ENCODE measurements at regions not wholly inside any gene's neighbourhood (a gene's known extent, or its start where the extent isn't known, plus 50 kb on each side); places are given as distances from the start of the nearest gene placed in this dataset.

GRCh38 chr7:119392-120163 lies 72.8 kb upstream of the FAM20C start:
- H3K36me3 Mint-ChIP-seq (ENCODE audit: low read depth): no peaks in the 10 kb centered on the region
- no peak overlapping the region for H3K27ac Mint-ChIP-seq
- H3K9me3 Mint-ChIP-seq: peaks cover 2% of the 10 kb centered on the region
- no peak for DNase-seq
- no peaks in the 10 kb centered on the region for H3K4me1 Mint-ChIP-seq (ENCODE audit: low read depth)
- H3K4me3 Mint-ChIP-seq: no peak overlapping the region
- intact Hi-C loops (cut with micrococcal nuclease): no loop called here
- CTCF ChIA-PET: interaction anchor here (1.0 kb wide), 1 partner anchor 654 kb away, joined by 3 read pairs; no protein-coding TSS in a partner anchor
- peaks cover 18% of the 10 kb centered on the region for H3K27me3 Mint-ChIP-seq (ENCODE audit: low read depth)

DNA sequence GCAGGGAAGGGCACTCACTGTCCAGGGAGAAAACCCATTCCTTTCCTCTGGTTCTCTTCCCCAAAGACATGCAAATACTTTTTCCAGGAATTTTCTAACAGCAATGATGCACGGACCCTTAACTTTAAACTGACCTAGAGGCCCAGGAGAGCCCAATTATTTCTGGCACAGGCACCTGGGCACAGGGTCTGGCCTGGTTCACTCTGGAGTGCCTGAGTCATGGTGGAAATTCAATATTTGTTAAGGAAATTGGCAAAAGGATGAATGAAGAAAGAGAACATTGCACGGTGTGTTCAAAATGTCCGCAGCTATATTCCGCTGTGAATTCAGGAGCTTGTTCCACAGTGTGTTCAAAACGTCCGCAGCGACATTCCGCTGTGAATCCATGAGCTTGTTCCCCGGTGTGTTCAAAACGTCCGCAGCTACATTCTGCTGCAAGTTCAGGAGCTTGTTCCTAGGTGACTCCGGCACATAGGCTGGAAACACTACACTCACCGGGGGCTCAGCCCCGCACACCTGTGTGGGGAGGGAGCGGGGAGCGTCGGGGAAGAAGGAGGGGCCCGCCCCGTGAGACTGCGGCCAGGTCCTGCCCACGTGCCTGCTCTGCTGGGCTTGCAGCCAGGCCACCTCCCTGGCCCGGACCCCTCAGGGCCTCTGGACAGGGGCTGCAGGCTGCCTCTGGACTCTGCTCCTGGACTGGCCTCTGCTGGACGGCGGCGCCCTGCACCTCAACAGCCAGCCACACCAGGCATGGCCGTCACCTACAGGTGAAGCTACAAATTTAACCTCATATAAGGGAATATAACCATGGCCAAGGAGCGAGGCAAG lies 72.0 kb upstream of the FAM20C start:
- no peak overlapping the region for H3K4me3 Mint-ChIP-seq

DNA sequence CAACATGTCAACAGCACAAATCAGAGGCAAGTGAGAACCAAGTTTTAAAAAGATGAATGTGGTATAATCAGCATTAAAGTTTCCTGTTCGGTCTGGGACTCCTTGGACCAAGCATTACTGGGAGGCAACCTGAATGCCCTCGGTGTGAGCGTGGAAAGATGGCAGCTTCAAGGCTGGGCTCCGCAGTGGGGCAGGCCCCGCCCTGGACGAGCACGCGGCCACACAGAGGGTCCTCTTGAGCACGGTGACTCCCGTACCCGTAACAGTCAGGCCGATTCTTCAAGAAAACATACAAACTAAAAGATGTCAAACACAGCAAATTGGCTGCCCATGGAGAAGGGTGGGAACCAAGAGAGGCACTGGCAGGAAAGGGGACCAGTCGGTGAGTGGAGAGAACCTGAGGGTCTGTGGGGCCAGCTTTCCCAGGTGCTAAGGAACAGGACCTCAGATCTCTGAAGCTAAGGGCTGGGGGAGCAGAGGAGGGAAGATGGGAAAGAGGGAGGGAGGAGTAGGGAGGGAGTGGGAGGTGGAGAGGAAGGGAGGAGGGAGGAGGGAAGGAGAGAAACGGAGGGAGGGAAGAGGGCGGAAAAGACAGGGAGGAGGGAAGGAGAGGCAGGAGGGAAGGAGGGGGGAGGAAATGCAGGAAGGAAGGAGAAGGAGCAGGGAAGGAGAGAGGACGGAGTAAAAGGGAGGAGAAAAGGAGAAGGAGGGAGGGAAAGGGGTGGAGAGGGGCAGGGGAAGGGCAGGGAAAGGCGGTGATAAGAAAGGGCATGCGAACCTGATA lies 71.2 kb upstream of the FAM20C start:
- DNase-seq: no peak
- intact Hi-C loops (cut with micrococcal nuclease): no loop called here
- H3K9me3 Mint-ChIP-seq: no peaks in the 10 kb centered on the region
- no peaks in the 10 kb centered on the region for H3K4me1 Mint-ChIP-seq (ENCODE audit: low read depth)
- H3K4me3 Mint-ChIP-seq: no peak overlapping the region
- CTCF ChIA-PET: interaction anchor here (0.6 kb wide), 1 partner anchor 77 kb away, joined by 3 read pairs; no protein-coding TSS in a partner anchor
- no peaks in the 10 kb centered on the region for H3K36me3 Mint-ChIP-seq (ENCODE audit: low read depth)
- no peak overlapping the region for H3K27ac Mint-ChIP-seq
- peaks cover 12% of the 10 kb centered on the region for H3K27me3 Mint-ChIP-seq (ENCODE audit: low read depth)

More for the DNA sequence above, 72.0 kb upstream of the FAM20C start:
- Mint-ChIP-seq H3K4me1 (ENCODE audit: low read depth) (no peaks in the 10 kb centered on the region), H3K27ac (no peak overlapping the region), H3K27me3 (ENCODE audit: low read depth) (peaks cover 17% of the 10 kb centered on the region), H3K9me3 (no peaks in the 10 kb centered on the region), H3K36me3 (ENCODE audit: low read depth) (no peaks in the 10 kb centered on the region)
- intact Hi-C loops (cut with micrococcal nuclease): no loop called here
- no peak for DNase-seq
- CTCF ChIA-PET: interaction anchor here (0.6 to 1.0 kb wide), 2 partner anchors 76 to 654 kb away, joined by 3 read pairs; no protein-coding TSS in a partner anchor

GRCh38 chr7:123237-123636 lies 69.1 kb upstream of the FAM20C start:
- Mint-ChIP-seq H3K36me3 (ENCODE audit: low read depth) (no peaks in the 10 kb centered on the region), H3K27ac (no peak overlapping the region), H3K9me3 (no peaks in the 10 kb centered on the region), H3K4me3 (no peak overlapping the region), H3K4me1 (ENCODE audit: low read depth) (no peaks in the 10 kb centered on the region), H3K27me3 (ENCODE audit: low read depth) (peaks cover 2% of the 10 kb centered on the region)
- intact Hi-C loops (cut with micrococcal nuclease): no loop called here
- no peak for DNase-seq
- CTCF ChIA-PET: no interaction called here

DNA sequence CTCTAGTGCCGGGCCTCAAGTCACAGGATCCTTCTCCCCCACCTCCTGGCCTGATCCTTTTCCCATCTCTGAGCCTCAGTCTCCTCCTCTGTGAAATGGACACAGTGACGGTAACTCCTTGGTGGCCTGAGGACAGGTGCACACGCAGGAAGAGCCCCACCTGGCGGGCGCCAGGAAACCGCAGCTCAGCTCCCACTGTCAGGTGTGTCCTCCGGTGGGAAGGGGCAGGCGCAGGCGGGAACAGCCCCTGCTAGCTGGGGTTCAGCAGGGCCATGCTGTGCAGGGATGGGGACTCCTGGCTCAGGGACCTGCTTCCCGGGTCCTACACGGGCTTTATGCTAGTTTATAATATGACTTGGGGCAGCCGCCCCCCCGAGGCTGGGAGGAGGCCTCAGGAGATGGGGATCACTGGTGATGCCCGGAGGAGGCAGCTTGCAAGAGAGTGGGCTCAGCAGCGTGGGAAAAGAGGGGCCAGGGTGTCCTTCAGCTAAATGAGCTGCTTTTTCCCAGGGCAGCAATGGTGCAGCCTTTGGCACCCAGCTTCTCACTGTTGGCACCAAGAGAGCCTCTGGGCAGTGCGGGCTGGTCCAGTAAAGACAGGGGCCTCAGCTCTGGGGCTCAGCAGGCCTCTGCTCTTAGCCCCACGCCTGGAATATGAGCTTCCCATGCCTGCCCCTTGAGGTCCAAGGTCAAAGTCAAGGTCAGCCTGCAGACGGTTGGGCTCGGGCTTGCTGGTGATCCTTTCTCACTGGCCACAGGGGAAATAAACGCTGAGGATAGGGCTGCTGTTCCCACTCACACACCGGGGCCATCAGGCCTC lies 68.0 kb upstream of the FAM20C start:
- H3K27ac Mint-ChIP-seq: no peak overlapping the region
- H3K9me3 Mint-ChIP-seq: no peaks in the 10 kb centered on the region
- no peaks in the 10 kb centered on the region for H3K36me3 Mint-ChIP-seq (ENCODE audit: low read depth)
- intact Hi-C loops (cut with micrococcal nuclease): no loop called here
- DNase-seq: no peak
- no peaks in the 10 kb centered on the region for H3K4me1 Mint-ChIP-seq (ENCODE audit: low read depth)
- CTCF ChIA-PET: no interaction called here
- H3K4me3 Mint-ChIP-seq: no peak overlapping the region
- H3K27me3 Mint-ChIP-seq (ENCODE audit: low read depth): no peaks in the 10 kb centered on the region

DNA sequence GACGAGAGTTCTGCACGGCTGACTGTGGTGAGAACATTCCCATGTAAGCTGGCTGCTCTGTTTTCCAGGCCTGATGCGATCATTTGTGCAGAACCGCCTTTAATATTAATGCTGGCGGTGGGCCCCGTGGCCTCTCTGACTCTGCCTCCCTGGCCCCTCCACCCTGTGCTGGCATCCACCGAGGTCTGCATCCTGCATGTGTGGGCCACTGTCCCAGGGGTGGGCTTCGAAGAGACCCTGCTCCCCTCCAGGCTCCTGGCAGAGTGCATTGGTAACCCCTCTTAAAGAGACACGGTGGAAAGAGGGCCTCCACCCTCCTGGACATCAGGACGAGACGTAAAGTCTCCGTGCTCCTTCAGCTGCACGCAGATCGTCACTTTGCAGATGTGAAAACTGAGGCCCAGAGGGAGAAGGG lies 67.3 kb upstream of the FAM20C start:
- CTCF ChIA-PET: no interaction called here
- H3K4me3 Mint-ChIP-seq: no peak overlapping the region

GRCh38 chr7:125661-126060 lies 66.7 kb upstream of the FAM20C start:
- Mint-ChIP-seq H3K27ac (no peak overlapping the region), H3K36me3 (ENCODE audit: low read depth) (no peaks in the 10 kb centered on the region), H3K4me1 (ENCODE audit: low read depth) (no peaks in the 10 kb centered on the region), H3K4me3 (no peak overlapping the region), H3K9me3 (no peaks in the 10 kb centered on the region), H3K27me3 (ENCODE audit: low read depth) (no peaks in the 10 kb centered on the region)
- intact Hi-C loops (cut with micrococcal nuclease): no loop called here
- CTCF ChIA-PET: interaction anchor here (0.6 kb wide), 1 partner anchor 16 kb away, joined by 3 read pairs; no protein-coding TSS in a partner anchor
- no peak for DNase-seq

More for the DNA sequence above, 67.3 kb upstream of the FAM20C start:
- Mint-ChIP-seq H3K9me3 (no peaks in the 10 kb centered on the region), H3K4me1 (ENCODE audit: low read depth) (no peaks in the 10 kb centered on the region), H3K36me3 (ENCODE audit: low read depth) (no peaks in the 10 kb centered on the region), H3K27me3 (ENCODE audit: low read depth) (no peaks in the 10 kb centered on the region), H3K27ac (no peak overlapping the region)
- no peak for DNase-seq
- intact Hi-C loops (cut with micrococcal nuclease): no loop called here

- DNase-seq: no peak
- no peaks in the 10 kb centered on the region for H3K27me3 Mint-ChIP-seq (ENCODE audit: low read depth)
- no peaks in the 10 kb centered on the region for H3K4me1 Mint-ChIP-seq (ENCODE audit: low read depth)
- H3K27ac Mint-ChIP-seq: no peak overlapping the region
- no peak overlapping the region for H3K4me3 Mint-ChIP-seq
- H3K9me3 Mint-ChIP-seq: no peaks in the 10 kb centered on the region
- intact Hi-C loops (cut with micrococcal nuclease): no loop called here
- no peaks in the 10 kb centered on the region for H3K36me3 Mint-ChIP-seq (ENCODE audit: low read depth)
- CTCF ChIA-PET: no interaction called here
These were observed 66.0 kb upstream of the FAM20C start for GRCh38 chr7:126368-126767.

DNA sequence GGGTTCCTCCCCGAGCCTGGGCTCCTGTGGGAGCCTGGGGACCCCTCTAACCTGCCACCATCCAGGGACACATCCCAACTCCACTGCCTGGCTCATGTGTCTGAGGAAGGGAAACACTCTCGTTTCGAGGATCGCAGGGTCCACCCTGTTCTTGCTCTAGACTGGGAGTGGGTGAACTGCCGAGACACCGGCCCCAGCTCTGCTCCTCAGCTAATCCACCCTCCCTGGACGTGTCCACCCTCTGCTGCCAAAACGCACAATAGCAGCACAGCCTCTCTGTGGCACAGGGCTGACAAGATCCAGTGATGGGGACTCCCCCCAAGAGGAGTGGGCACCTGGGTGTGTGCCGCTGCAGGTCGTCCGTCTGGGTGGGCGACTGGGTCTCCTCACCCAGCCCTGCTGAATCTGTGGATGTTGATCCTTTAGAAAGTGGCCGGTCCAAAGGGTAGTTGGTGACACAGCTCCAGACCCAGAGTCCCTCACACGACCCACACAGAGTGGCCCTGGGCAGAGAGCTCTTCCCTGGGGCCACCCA lies 65.2 kb upstream of the FAM20C start:
- Mint-ChIP-seq H3K27me3 (ENCODE audit: low read depth) (no peaks in the 10 kb centered on the region), H3K27ac (no peak overlapping the region), H3K4me3 (no peak overlapping the region), H3K9me3 (no peaks in the 10 kb centered on the region), H3K4me1 (ENCODE audit: low read depth) (no peaks in the 10 kb centered on the region), H3K36me3 (ENCODE audit: low read depth) (no peaks in the 10 kb centered on the region)
- no peak for DNase-seq
- intact Hi-C loops (cut with micrococcal nuclease): no loop called here
- CTCF ChIA-PET: no interaction called here

GRCh38 chr7:128171-129080 lies 63.9 kb upstream of the FAM20C start:
- DNase-seq: no peak
- intact Hi-C loops (cut with micrococcal nuclease): no loop called here
- Mint-ChIP-seq H3K4me1 (ENCODE audit: low read depth) (no peaks in the 10 kb centered on the region), H3K36me3 (ENCODE audit: low read depth) (no peaks in the 10 kb centered on the region), H3K27me3 (ENCODE audit: low read depth) (no peaks in the 10 kb centered on the region), H3K9me3 (no peaks in the 10 kb centered on the region), H3K27ac (no peak overlapping the region), H3K4me3 (no peak overlapping the region)
- CTCF ChIA-PET: no interaction called here

All from activated naive CD4-positive, alpha-beta T cell treated with anti-CD3 and anti-CD28 coated beads for 36 hours (primary cell).